Activated naive CD4-positive, alpha-beta T cell treated with anti-CD3 and anti-CD28 coated beads for 36 hours (primary cell): ENCODE measurements at regions not wholly inside any gene's neighbourhood (a gene's known extent, or its start where the extent isn't known, plus 50 kb on each side); places are given as distances from the start of the nearest gene placed in this dataset.
"Not testable (repeated sequence)": the region's sequence is repeated elsewhere in the genome, so short reads cannot be mapped to it uniquely, and the experiment has no call there.

ENCODE experiments used
- CTCF ChIA-PET: fragments of 350-600 bp; sonication (Branson Sonifier 250); formaldehyde crosslinking; loops from one replicate; lab custom pipeline; 2021; ENCODE audit warnings: antibody characterized with exemption; lab: Charles Lee
- DNase-seq: peaks from one replicate; pipeline ENCODE4 v3.0.0-alpha.2; 2020
- H3K27ac Mint-ChIP-seq: one replicate; pipeline ENCODE4 v1.8.0; 2021; ENCODE audit warnings: mild to moderate bottlenecking, mixed read lengths
- H3K27me3 Mint-ChIP-seq: one replicate; pipeline ENCODE4 v1.8.0; 2021; ENCODE audit warnings: low read depth, mixed read lengths
- H3K36me3 Mint-ChIP-seq: one replicate; pipeline ENCODE4 v1.8.0; 2021; ENCODE audit warnings: low read depth, mixed read lengths
- H3K4me1 Mint-ChIP-seq: one replicate; pipeline ENCODE4 v1.8.0; 2021; ENCODE audit warnings: low read depth, mixed read lengths
- H3K4me3 Mint-ChIP-seq: one replicate; pipeline ENCODE4 v1.8.0; 2021; ENCODE audit warnings: mild to moderate bottlenecking, moderate library complexity, mixed read lengths
- H3K9me3 Mint-ChIP-seq: one replicate; pipeline ENCODE4 v1.8.0; 2021; ENCODE audit warnings: mixed read lengths
- intact Hi-C: fragments of 100-400 bp; cut with micrococcal nuclease; formaldehyde crosslinking; loops from one replicate; pipeline ENCODE4 v1.15.1; 2023

- CTCF ChIA-PET, H3K9me3 Mint-ChIP-seq, DNase-seq, H3K4me1 Mint-ChIP-seq, H3K27ac Mint-ChIP-seq, intact Hi-C loops, H3K27me3 Mint-ChIP-seq, H3K4me3 Mint-ChIP-seq, H3K36me3 Mint-ChIP-seq: not testable (repeated sequence)
Measured at GRCh38 chr4:4134368-4134767, 92.4 kb downstream of the OTOP1 start.

- CTCF ChIA-PET, H3K4me1 Mint-ChIP-seq, H3K27me3 Mint-ChIP-seq, H3K36me3 Mint-ChIP-seq, DNase-seq, H3K4me3 Mint-ChIP-seq, H3K27ac Mint-ChIP-seq, intact Hi-C loops, H3K9me3 Mint-ChIP-seq: not testable (repeated sequence)
Measured at GRCh38 chr4:4136621-4137020, 90.1 kb downstream of the OTOP1 start.
